Uterus (tissue), 3 donors: ENCODE measurements at regions not wholly inside any gene's neighbourhood (a gene's known extent, or its start where the extent isn't known, plus 50 kb on each side); places are given as distances from the start of the nearest gene placed in this dataset.

ENCODE experiments used
- DNase-seq, 2 donors: peaks; one replicate each; pipeline ENCODE4 v3.0.0-alpha.2; 2019 to 2020
- H3K27ac ChIP-seq, 2 donors: fragments of 200-600 bp; sonication (generic); 1 replicate in 1 of 2; 2 replicates in 1 of 2; pipeline ENCODE4 v1.5.1; 2016 to 2018
- H3K27me3 ChIP-seq, 2 donors: fragments of 200-600 bp; sonication (generic); one replicate each; pipeline ENCODE4 v1.5.1; 2018 to 2019; ENCODE audit warnings: control low read depth in 1 of 2
- H3K36me3 ChIP-seq, 2 donors: fragments of 200-600 bp; sonication (generic); one replicate each; pipeline ENCODE4 v1.5.1; 2019; ENCODE audit warnings: control low read depth in 1 of 2
- H3K4me1 ChIP-seq, 2 donors: fragments of 200-600 bp; sonication (generic); one replicate each; pipeline ENCODE4 v1.5.1; 2018 to 2019; ENCODE audit warnings: control low read depth in 1 of 2
- H3K4me3 ChIP-seq, 2 donors: fragments of 200-600 bp; sonication (generic); 1 replicate in 1 of 2; 2 replicates in 1 of 2; pipeline ENCODE4 v1.5.1; 2018 to 2019; ENCODE audit warnings: mild to moderate bottlenecking in 1 of 2
- H3K9me3 ChIP-seq, 2 donors: fragments of 200-600 bp; sonication (generic); one replicate each; pipeline ENCODE4 v1.5.1; 2019; ENCODE audit warnings: control low read depth in 1 of 2
- POLR2A ChIP-seq, 2 donors: fragments of 450-650 bp; IDR thresholded peaks; one replicate each; pipeline ENCODE4 v1.6.1; 2016; ENCODE audit warnings: antibody characterized with exemption in 2 of 2, mild to moderate bottlenecking in 1 of 2, moderate library complexity in 1 of 2
- intact Hi-C: fragments of 100-400 bp; cut with DNase I; formaldehyde crosslinking; loops from one replicate; pipeline ENCODE4 v1.15.1; 2023; ENCODE audit warnings: low total_unique reads
- TF ChIP-seq, protein P1 (sequence below), 4 experiments: fragments of 200-600 bp in 2 of 4; fragments of 450-650 bp in 2 of 4; sonication (generic) in 2 of 4; IDR thresholded peaks; one replicate each; pipeline ENCODE4 v1.5.1; 2016 to 2019; ENCODE audit warnings: antibody characterized with exemption in 4 of 4, mild to moderate bottlenecking in 2 of 4, moderate library complexity in 1 of 4
- donor health status: DM: yes; HTN: yes; CAD: no.

GRCh38 chr10:28853195-28853594, 175.9 kb downstream of the BAMBI start:
- TF ChIP-seq POLR2A (IDR thresholded peaks at IDR 0.05): no peak
- TF ChIP-seq, protein P1, sequence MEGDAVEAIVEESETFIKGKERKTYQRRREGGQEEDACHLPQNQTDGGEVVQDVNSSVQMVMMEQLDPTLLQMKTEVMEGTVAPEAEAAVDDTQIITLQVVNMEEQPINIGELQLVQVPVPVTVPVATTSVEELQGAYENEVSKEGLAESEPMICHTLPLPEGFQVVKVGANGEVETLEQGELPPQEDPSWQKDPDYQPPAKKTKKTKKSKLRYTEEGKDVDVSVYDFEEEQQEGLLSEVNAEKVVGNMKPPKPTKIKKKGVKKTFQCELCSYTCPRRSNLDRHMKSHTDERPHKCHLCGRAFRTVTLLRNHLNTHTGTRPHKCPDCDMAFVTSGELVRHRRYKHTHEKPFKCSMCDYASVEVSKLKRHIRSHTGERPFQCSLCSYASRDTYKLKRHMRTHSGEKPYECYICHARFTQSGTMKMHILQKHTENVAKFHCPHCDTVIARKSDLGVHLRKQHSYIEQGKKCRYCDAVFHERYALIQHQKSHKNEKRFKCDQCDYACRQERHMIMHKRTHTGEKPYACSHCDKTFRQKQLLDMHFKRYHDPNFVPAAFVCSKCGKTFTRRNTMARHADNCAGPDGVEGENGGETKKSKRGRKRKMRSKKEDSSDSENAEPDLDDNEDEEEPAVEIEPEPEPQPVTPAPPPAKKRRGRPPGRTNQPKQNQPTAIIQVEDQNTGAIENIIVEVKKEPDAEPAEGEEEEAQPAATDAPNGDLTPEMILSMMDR (IDR thresholded peaks at IDR 0.05): no peak
- H3K4me1 ChIP-seq: no peaks in the 10 kb centered on the region
- no peak overlapping the region for H3K4me3 ChIP-seq
- intact Hi-C loops: no loop called here
- H3K27ac ChIP-seq: no peak overlapping the region
- DNase-seq: no peak
- no peaks in the 10 kb centered on the region for H3K36me3 ChIP-seq
- no peaks in the 10 kb centered on the region for H3K27me3 ChIP-seq
- no peaks in the 10 kb centered on the region for H3K9me3 ChIP-seq

DNA sequence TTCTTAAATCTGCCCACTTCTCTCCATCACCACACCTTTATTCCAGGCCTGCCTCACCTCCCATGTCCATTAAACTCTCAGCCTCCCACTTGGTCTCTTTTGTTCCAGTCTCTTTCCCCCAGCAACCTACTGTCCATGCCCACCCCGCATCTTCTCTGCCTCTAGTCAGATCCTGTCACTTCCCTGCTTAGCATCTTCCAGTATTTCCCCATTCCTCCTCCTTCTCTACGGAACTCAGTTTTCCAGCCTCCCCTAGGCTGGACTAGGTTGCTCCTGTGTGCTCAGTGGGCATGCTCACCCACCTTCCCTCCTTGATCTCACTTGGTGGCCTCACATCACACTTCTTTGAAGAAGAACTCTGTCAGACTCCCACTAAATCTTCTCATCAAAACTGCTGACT, 179.8 kb downstream of the BAMBI start:
- Histone ChIP-seq H3K9me3 (no peaks in the 10 kb centered on the region), H3K4me3 (no peak overlapping the region), H3K36me3 (no peaks in the 10 kb centered on the region), H3K27ac (no peak overlapping the region), H3K4me1 (no peaks in the 10 kb centered on the region), H3K27me3 (no peaks in the 10 kb centered on the region)
- no peak for DNase-seq
- intact Hi-C loops: no loop called here
- no peak for TF ChIP-seq POLR2A (IDR thresholded peaks at IDR 0.05)
- TF ChIP-seq, protein P1 (IDR thresholded peaks at IDR 0.05): no peak

DNA sequence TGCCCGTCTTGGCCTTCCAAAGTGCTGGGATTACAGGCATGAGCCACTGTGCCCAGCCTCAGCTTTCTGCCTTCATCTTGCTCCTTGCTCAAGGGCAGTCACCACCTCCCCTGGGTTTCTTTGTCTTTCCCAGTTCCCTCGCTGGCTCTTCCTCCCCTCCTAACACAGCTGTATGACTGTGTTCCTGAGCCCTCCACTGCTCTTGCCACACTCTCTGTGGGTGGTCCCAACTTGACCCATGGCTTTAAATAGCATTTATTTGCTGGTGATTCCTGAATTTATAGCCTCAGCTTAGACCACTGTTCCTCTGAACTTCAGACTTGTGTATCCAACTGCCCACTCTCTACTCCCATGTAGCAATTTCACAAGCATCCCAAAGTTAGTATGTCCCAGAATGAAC, 181.3 kb downstream of the BAMBI start:
- H3K4me3 ChIP-seq: no peak overlapping the region
- TF ChIP-seq POLR2A (IDR thresholded peaks at IDR 0.05): no peak
- TF ChIP-seq, protein P1 (IDR thresholded peaks at IDR 0.05): no peak
- DNase-seq: no peak
- no peak overlapping the region for H3K27ac ChIP-seq
- no peaks in the 10 kb centered on the region for H3K4me1 ChIP-seq
- H3K9me3 ChIP-seq: no peaks in the 10 kb centered on the region
- H3K36me3 ChIP-seq: no peaks in the 10 kb centered on the region
- intact Hi-C loops: no loop called here
- no peaks in the 10 kb centered on the region for H3K27me3 ChIP-seq

DNA sequence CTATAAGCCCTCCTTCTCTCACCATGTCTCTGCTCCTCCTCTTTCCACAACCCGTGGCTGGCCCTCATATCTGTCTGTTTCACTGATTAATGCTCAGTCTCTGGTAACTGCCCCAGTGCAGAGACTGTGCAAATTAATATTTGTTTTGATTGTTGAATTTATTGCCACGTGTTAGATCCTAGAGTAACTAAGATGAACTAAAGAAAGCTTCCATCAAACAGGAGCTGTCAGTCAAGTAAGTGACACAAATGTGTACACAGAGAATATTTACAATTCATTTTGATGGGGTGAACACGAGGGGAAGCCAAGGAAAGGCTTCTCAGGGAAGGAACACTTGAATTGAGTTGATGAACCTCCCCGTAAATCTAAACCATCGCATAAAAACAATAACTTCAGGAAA, 182.5 kb downstream of the BAMBI start:
- H3K27ac ChIP-seq: no peak overlapping the region
- no peaks in the 10 kb centered on the region for H3K4me1 ChIP-seq
- no peaks in the 10 kb centered on the region for H3K27me3 ChIP-seq
- no peak for DNase-seq
- TF ChIP-seq, protein P1 (IDR thresholded peaks at IDR 0.05): no peak
- TF ChIP-seq POLR2A (IDR thresholded peaks at IDR 0.05): no peak
- no peaks in the 10 kb centered on the region for H3K9me3 ChIP-seq
- H3K36me3 ChIP-seq: no peaks in the 10 kb centered on the region
- intact Hi-C loops: no loop called here
- no peak overlapping the region for H3K4me3 ChIP-seq

- intact Hi-C loops: no loop called here
- no peaks in the 10 kb centered on the region for H3K36me3 ChIP-seq
- TF ChIP-seq, protein P1 (IDR thresholded peaks at IDR 0.05): no peak
- no peak for TF ChIP-seq POLR2A (IDR thresholded peaks at IDR 0.05)
- H3K27ac ChIP-seq: no peak overlapping the region
- DNase-seq: no peak
- H3K27me3 ChIP-seq: no peaks in the 10 kb centered on the region
- no peaks in the 10 kb centered on the region for H3K9me3 ChIP-seq
- no peak overlapping the region for H3K4me3 ChIP-seq
- H3K4me1 ChIP-seq: no peaks in the 10 kb centered on the region
Observed at GRCh38 chr10:28862219-28862618, 184.9 kb downstream of the BAMBI start.
